ENCODE measurements at regions not wholly inside any gene's neighbourhood (a gene's known extent, or its start where the extent isn't known, plus 50 kb on each side); places are given as distances from the start of the nearest gene placed in this dataset.

DNA sequence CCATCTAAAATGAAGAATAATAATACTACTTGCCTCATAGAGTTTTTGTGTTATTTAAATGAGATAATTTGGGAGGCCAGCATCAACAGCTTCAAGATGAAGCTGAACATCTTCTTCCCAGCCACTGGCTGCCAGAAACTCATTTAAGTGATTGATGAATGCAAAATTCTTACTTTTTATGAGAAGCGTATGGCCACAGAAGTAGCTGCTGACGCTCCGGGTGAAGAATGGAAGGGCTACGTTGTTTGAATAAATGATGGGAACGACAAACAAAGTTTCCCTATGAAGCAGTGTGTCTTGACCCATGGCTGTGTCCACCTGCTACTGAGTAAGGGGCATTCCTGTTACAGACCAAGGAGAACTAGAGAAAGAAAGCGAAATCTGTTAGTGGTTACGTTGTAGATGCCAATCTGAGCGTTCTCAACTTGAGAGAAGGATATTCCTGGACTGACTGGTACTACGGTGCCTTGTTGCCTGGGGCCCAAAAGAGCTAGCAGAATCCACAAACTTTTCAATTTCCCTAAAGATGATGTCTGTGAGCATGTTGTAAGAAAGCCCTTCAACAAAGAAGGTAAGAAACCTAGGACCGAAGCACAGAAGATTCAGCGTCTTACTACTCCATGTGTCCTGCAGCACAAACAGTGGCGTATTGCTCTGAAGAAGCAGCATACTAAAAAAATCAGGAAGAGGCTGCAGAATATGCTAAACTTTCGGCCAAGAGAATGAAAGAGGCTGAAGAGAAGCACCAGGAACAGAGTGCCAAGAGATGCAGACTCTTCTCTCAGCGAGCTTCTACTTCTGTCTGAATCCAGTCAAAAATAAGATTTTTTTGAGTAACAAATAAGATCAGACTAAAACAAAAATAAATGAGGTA, 100.0 kb upstream of the LRIG3 start:
- Histone ChIP-seq H3K4me1 (ENCODE audit: insufficient read depth, low read length) (no peaks in the 10 kb centered on the region), H3K27ac (ENCODE audit: low read depth, low read length) (no peak overlapping the region), H3K9me3 (ENCODE audit: insufficient read depth, low read depth, low read length) (no peaks in the 10 kb centered on the region), H3K27me3 (ENCODE audit: insufficient read depth, low read length) (no peaks in the 10 kb centered on the region), H3K36me3 (ENCODE audit: insufficient read depth, low read length) (no peaks in the 10 kb centered on the region), H3K9ac (ENCODE audit: low read depth, low read length) (no peak overlapping the region), H3K4me3 (ENCODE audit: low read length) (no peak overlapping the region)
- WGBS = 92% methylated on average over 14 of the region's 14 CpGs

DNA sequence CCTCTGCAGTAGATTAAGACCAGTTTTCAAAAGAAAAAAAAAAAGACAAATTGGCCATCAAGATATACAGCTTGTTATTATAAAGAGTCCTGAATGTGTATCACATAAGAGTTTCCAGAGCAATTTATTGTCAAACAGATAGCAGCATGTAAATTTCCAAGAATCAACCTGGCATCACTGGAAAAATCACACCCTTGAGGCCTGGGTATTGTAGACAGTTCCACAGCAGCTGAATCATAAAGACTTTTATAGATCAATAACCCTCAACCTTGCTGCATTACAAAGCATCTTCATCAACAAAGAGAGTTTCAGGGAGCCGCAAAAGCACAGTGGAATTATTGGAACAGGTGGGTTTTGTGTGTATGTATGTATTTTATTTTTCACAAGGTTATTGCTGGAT, 94.6 kb upstream of the LRIG3 start:
- peaks cover 6% of the 10 kb centered on the region; the same call in 1 of the 2 replicates for H3K4me1 ChIP-seq (ENCODE audit: insufficient read depth, low read length)
- H3K4me3 ChIP-seq (ENCODE audit: low read length) = no peak overlapping the region
- H3K9me3 ChIP-seq (ENCODE audit: insufficient read depth, low read depth, low read length) = no peaks in the 10 kb centered on the region
- H3K9ac ChIP-seq (ENCODE audit: low read depth, low read length) = no peak overlapping the region
- 100% methylated on average over 1 of the region's 1 CpG for WGBS
- no peak overlapping the region for H3K27ac ChIP-seq (ENCODE audit: low read depth, low read length)
- no peaks in the 10 kb centered on the region for H3K36me3 ChIP-seq (ENCODE audit: insufficient read depth, low read length)
- no peaks in the 10 kb centered on the region for H3K27me3 ChIP-seq (ENCODE audit: insufficient read depth, low read length)

DNA sequence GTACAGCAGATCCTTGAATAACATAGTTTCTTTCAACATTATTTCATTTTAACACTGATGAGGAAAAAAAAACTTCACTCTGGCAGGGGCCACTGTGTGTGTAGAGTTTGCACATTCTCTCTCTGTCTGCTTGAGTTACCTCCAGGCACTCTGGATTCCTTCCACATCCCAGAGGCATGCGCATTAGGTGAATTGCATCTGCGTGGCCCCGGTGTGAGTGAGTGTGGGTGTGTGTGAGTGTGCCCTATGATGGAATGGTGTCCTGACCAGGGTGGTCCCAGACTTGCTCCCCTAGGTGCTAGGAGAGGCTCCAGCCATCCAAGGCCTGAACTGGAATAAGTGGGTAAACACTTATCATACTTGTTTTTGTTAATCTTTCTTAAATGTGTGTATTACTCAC, 90.6 kb upstream of the LRIG3 start:
- Histone ChIP-seq H3K9ac (ENCODE audit: low read depth, low read length) (no peak overlapping the region), H3K27ac (ENCODE audit: low read depth, low read length) (no peak overlapping the region), H3K4me1 (ENCODE audit: insufficient read depth, low read length) (peaks cover 6% of the 10 kb centered on the region; the same call in 1 of the 2 replicates), H3K36me3 (ENCODE audit: insufficient read depth, low read length) (no peaks in the 10 kb centered on the region), H3K27me3 (ENCODE audit: insufficient read depth, low read length) (no peaks in the 10 kb centered on the region), H3K4me3 (ENCODE audit: low read length) (no peak overlapping the region), H3K9me3 (ENCODE audit: insufficient read depth, low read depth, low read length) (no peaks in the 10 kb centered on the region)
- WGBS = 76% methylated on average over 3 of the region's 3 CpGs

DNA sequence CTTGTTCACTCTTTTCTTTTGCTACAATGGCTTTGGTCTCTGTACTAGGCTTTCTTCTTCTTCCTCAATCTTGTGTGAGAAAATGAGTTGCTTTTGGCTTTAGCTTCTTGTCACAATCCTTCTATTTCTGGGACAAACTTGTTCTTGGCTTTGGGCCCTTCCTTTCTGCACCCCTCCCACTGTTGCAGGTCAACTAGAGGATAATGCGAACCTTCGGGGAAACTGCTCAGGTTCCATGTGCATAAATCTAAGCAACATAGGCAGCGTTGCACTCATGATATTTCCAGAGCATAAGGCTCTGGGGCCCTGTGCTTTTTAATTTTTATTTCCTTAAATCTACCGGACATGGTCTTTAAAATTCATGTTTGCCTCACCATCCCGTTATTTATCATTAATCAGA, 89.8 kb upstream of the LRIG3 start:
- Histone ChIP-seq H3K27ac (ENCODE audit: low read depth, low read length) (no peak overlapping the region), H3K36me3 (ENCODE audit: insufficient read depth, low read length) (no peaks in the 10 kb centered on the region), H3K4me1 (ENCODE audit: insufficient read depth, low read length) (peaks cover 6% of the 10 kb centered on the region; the same call in 1 of the 2 replicates), H3K9ac (ENCODE audit: low read depth, low read length) (no peak overlapping the region), H3K4me3 (ENCODE audit: low read length) (no peak overlapping the region), H3K27me3 (ENCODE audit: insufficient read depth, low read length) (no peaks in the 10 kb centered on the region), H3K9me3 (ENCODE audit: insufficient read depth, low read depth, low read length) (no peaks in the 10 kb centered on the region)
- 94% methylated on average over 5 of the region's 5 CpGs for WGBS

DNA sequence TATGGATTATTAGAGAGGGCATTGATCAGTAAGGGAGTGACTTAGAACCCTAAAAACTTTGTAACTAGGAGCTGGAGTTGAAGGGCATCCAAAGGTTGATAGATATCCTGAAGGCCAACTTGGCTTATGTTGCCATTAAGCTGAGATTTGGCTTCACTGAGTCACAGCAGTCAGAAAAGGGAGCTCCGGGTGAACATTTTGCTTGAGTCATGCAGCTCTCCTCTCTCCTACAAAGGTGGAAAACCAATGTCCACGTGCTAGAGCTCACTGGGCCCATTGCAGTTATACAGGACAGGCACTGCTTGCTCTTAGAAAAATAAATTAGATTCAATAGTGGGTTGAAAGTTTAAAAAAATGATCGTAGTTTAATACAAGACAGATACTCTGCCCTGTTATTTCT, 87.3 kb upstream of the LRIG3 start:
- H3K9ac ChIP-seq (ENCODE audit: low read depth, low read length) = no peak overlapping the region
- no peak overlapping the region for H3K27ac ChIP-seq (ENCODE audit: low read depth, low read length)
- H3K4me3 ChIP-seq (ENCODE audit: low read length) = no peak overlapping the region
- H3K36me3 ChIP-seq (ENCODE audit: insufficient read depth, low read length) = no peaks in the 10 kb centered on the region
- H3K9me3 ChIP-seq (ENCODE audit: insufficient read depth, low read depth, low read length) = no peaks in the 10 kb centered on the region
- H3K27me3 ChIP-seq (ENCODE audit: insufficient read depth, low read length) = no peaks in the 10 kb centered on the region
- H3K4me1 ChIP-seq (ENCODE audit: insufficient read depth, low read length) = no peaks in the 10 kb centered on the region
- 77% methylated on average over 2 of the region's 3 CpGs for WGBS

DNA sequence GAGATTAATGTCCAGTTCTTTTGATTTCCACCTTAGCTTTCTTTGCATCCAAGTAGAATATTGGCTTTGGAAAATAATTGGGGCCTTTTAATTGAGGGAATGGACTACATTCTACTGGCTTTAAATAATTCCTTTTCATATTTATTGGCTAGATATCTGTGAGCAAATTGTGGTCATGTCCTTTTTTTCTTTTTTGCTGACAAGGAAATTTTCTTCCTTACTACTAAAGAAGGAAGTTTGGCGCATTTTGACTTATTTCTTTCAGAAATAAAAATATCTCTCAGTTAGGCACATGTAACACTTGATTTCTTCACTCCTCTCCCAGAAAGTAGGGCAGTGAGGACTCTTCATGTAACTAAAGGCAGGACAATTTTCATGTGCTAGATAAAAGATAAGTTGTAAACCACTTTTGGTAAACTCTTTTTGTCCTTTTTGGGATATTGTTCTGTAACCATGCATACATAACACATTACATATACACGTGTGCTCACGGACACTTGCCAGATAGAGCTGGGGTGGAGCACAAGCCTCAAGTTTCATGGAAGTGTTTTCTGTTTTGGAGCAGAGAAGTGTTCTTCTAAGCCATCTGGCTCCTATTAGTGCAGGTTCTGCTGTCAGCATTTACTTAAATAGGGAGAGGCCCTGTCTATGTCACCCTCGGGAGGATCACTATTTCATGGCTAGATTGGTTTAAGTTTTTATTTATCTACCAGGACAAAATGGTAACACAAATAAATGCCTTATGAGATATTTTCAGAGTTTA, 85.1 kb upstream of the LRIG3 start:
- Histone ChIP-seq H3K4me1 (ENCODE audit: insufficient read depth, low read length) (no peaks in the 10 kb centered on the region), H3K4me3 (ENCODE audit: low read length) (no peak overlapping the region), H3K27me3 (ENCODE audit: insufficient read depth, low read length) (no peaks in the 10 kb centered on the region), H3K36me3 (ENCODE audit: insufficient read depth, low read length) (no peaks in the 10 kb centered on the region), H3K9ac (ENCODE audit: low read depth, low read length) (no peak overlapping the region), H3K9me3 (ENCODE audit: insufficient read depth, low read depth, low read length) (no peaks in the 10 kb centered on the region), H3K27ac (ENCODE audit: low read depth, low read length) (no peak overlapping the region)
- WGBS = 86% methylated on average over 4 of the region's 4 CpGs

DNA sequence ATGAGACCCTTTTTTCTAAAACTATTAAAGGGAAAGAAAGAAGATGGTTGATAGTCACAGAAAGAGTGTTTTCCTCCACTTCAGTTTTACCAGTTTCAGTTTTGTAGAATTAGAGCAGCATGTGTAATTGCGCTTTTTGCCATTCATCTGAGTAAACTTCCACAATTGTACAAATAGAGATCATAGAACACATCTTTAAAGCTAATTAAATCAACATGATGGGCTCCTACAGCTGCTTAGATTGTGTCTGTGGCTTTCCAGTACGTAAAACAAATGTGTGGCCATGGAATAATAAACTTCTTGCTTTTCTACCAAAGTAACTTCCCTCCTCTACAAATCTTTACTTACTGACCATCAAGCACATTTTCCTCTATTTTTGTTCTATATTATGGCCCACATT, 84.2 kb upstream of the LRIG3 start:
- Histone ChIP-seq H3K9me3 (ENCODE audit: insufficient read depth, low read depth, low read length) (no peaks in the 10 kb centered on the region), H3K36me3 (ENCODE audit: insufficient read depth, low read length) (no peaks in the 10 kb centered on the region), H3K4me1 (ENCODE audit: insufficient read depth, low read length) (no peaks in the 10 kb centered on the region), H3K4me3 (ENCODE audit: low read length) (no peak overlapping the region), H3K9ac (ENCODE audit: low read depth, low read length) (no peak overlapping the region), H3K27ac (ENCODE audit: low read depth, low read length) (no peak overlapping the region), H3K27me3 (ENCODE audit: insufficient read depth, low read length) (no peaks in the 10 kb centered on the region)
- 97% methylated on average over 2 of the region's 2 CpGs for WGBS

DNA sequence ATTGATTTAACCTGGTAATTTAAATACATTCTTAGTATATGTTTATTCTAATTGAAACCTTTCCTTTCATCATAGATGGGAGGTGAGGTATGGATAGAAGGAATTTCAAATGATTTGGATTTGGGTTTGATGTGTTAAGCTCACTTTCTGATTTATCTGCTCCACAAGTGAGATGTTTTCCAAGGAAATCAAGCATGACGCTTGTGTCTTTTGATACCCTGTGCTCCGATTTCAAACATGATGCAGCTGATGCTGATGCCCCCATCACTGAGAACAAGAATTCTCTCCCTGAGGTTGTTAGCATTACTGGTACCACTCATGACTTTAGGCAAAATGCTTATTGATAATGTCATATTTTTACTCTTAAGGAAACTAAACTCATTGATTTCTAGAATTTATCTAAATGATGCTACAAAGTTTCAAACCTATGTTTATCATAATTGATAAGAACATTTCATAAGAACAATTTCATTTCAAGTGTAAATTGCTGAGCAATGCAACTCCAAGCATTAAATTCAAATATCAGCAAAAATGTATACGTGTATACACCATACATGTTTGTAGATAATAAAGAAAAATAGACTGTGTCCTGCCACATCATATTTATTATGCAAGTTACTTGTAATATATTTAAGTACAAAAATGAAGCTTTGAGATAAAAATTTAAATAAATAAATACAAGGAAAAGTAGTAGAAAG, 75.5 kb upstream of the LRIG3 start:
- Histone ChIP-seq H3K9me3 (ENCODE audit: insufficient read depth, low read depth, low read length) (no peaks in the 10 kb centered on the region), H3K4me1 (ENCODE audit: insufficient read depth, low read length) (no peaks in the 10 kb centered on the region), H3K27ac (ENCODE audit: low read depth, low read length) (no peak overlapping the region), H3K4me3 (ENCODE audit: low read length) (no peak overlapping the region), H3K27me3 (ENCODE audit: insufficient read depth, low read length) (no peaks in the 10 kb centered on the region), H3K9ac (ENCODE audit: low read depth, low read length) (no peak overlapping the region), H3K36me3 (ENCODE audit: insufficient read depth, low read length) (no peaks in the 10 kb centered on the region)
- 92% methylated on average over 2 of the region's 3 CpGs for WGBS

DNA sequence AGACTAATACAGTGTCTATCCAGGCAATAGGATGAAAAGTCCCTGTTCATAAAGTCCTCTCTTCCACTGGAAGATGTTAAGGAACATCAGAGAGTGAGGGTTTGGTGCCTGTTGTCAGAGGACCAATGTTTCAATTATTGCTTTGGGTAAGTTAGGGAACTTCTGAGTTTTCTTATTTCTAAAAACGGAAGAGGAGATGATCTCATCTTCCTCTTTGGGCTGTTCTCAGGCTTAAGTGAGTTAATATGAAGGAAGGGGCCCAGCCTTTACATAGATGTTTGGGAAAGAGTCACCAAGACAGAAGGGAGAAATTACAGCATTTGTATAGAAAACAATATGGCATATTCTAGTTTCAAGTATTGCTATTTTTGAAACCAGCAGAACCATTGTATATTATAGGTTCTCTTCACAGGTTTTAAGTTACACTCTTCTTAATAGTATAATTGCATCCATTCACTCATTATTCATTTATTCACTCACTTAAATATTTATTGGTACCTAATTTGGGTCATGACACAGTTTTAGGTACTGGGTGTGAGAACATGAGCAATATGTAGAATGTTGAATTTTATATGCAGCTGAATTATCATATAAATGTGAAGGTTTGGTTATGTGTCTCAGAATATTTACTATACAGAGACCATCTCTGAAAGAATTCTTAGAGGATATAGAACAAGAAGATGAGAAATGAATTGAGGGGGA, 68.5 kb upstream of the LRIG3 start:
- WGBS = 92% methylated on average over 1 of the region's 1 CpG
- Histone ChIP-seq H3K27ac (ENCODE audit: low read depth, low read length) (no peak overlapping the region), H3K4me1 (ENCODE audit: insufficient read depth, low read length) (no peaks in the 10 kb centered on the region)

DNA sequence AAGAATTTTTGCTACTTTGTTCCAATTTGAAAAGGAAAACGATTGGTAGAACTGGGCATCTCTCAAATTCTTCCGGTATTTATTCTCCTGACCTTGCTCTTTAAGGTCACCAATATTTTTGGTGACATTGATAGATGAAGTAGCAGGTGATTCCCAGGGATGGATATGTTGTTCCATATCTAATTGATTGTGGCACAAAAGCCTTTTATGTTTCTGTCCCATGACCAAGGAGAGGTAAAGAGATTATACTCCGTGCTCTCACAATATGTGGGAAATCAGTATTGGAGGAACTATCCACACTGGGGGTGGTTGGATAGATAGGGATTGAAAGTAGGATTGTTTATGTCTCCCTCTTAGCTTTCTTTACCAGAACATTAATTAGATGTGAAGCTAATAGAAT, 61.7 kb upstream of the LRIG3 start:
- Histone ChIP-seq H3K4me3 (ENCODE audit: low read length) (no peak overlapping the region), H3K27ac (ENCODE audit: low read depth, low read length) (no peak overlapping the region), H3K27me3 (ENCODE audit: insufficient read depth, low read length) (no peaks in the 10 kb centered on the region), H3K9ac (ENCODE audit: low read depth, low read length) (no peak overlapping the region), H3K4me1 (ENCODE audit: insufficient read depth, low read length) (no peaks in the 10 kb centered on the region), H3K9me3 (ENCODE audit: insufficient read depth, low read depth, low read length) (no peaks in the 10 kb centered on the region), H3K36me3 (ENCODE audit: insufficient read depth, low read length) (no peaks in the 10 kb centered on the region)
- 95% methylated on average over 3 of the region's 3 CpGs for WGBS

More for the DNA sequence above, 68.5 kb upstream of the LRIG3 start:
- Histone ChIP-seq H3K27me3 (ENCODE audit: insufficient read depth, low read length) (no peaks in the 10 kb centered on the region), H3K9me3 (ENCODE audit: insufficient read depth, low read depth, low read length) (peaks cover 10% of the 10 kb centered on the region; the same call in 1 of the 2 replicates), H3K36me3 (ENCODE audit: insufficient read depth, low read length) (no peaks in the 10 kb centered on the region), H3K9ac (ENCODE audit: low read depth, low read length) (no peak overlapping the region), H3K4me3 (ENCODE audit: low read length) (no peak overlapping the region)

All from HUES64 (cell line).